Hematopoietic multipotent progenitor cell treated with erythropoietin and hydrocortisone succinate and interleukin-3 and kit ligand, for 17 days (in vitro differentiated cells): ENCODE measurements at regions not wholly inside any gene's neighbourhood (a gene's known extent, or its start where the extent isn't known, plus 50 kb on each side); places are given as distances from the start of the nearest gene placed in this dataset.
"Not testable (repeated sequence)": the region's sequence is repeated elsewhere in the genome, so short reads cannot be mapped to it uniquely, and the experiment has no call there.

ENCODE experiments used
- DNase-seq: peaks from one replicate; pipeline ENCODE4 v3.0.0-alpha.2; 2015; ENCODE audit warnings: low spot score

- not testable (repeated sequence) for DNase-seq
These were observed 197.1 kb upstream of the TBL1XR1 start for GRCh38 chr3:177394231-177395024.

GRCh38 chr3:177396733-177397132 lies 199.5 kb upstream of the TBL1XR1 start:
- DNase-seq: no peak

GRCh38 chr3:177401375-177401774 lies 204.1 kb upstream of the TBL1XR1 start:
- DNase-seq: no peak

GRCh38 chr3:177402533-177402932 lies 205.3 kb upstream of the TBL1XR1 start:
- DNase-seq: no peak

- no peak for DNase-seq
These were observed 207.9 kb upstream of the TBL1XR1 start for GRCh38 chr3:177405191-177405672.

GRCh38 chr3:177410730-177411129 lies 213.4 kb upstream of the TBL1XR1 start:
- no peak for DNase-seq

GRCh38 chr3:177411201-177411600 lies 213.9 kb upstream of the TBL1XR1 start:
- DNase-seq: no peak

- not testable (repeated sequence) for DNase-seq
These were observed 215.4 kb upstream of the TBL1XR1 start for GRCh38 chr3:177412677-177413170.

GRCh38 chr3:177414093-177414492 lies 216.8 kb upstream of the TBL1XR1 start:
- no peak for DNase-seq

- no peak for DNase-seq
These were observed 221.5 kb upstream of the TBL1XR1 start for GRCh38 chr3:177418787-177419186.

- DNase-seq: no peak
These were observed 222.8 kb upstream of the TBL1XR1 start for GRCh38 chr3:177419904-177420601.

GRCh38 chr3:177420651-177421480 lies 223.6 kb upstream of the TBL1XR1 start:
- no peak for DNase-seq

- no peak for DNase-seq
These were observed 224.2 kb upstream of the TBL1XR1 start for GRCh38 chr3:177421481-177421785.

GRCh38 chr3:177424521-177424920 lies 227.2 kb upstream of the TBL1XR1 start:
- DNase-seq: no peak

GRCh38 chr3:177425042-177425441 lies 227.8 kb upstream of the TBL1XR1 start:
- no peak for DNase-seq

- no peak for DNase-seq
These were observed 229.0 kb upstream of the TBL1XR1 start for GRCh38 chr3:177426106-177426877.

GRCh38 chr3:177426878-177427495 lies 229.7 kb upstream of the TBL1XR1 start:
- no peak for DNase-seq

- DNase-seq: no peak
These were observed 230.3 kb upstream of the TBL1XR1 start for GRCh38 chr3:177427540-177427939.

- DNase-seq: no peak
These were observed 231.8 kb upstream of the TBL1XR1 start for GRCh38 chr3:177429079-177429478.

- no peak for DNase-seq
These were observed 232.5 kb upstream of the TBL1XR1 start for GRCh38 chr3:177429771-177430170.

GRCh38 chr3:177430653-177431052 lies 233.4 kb upstream of the TBL1XR1 start:
- no peak for DNase-seq
